Myocyte (in vitro differentiated cells): ENCODE measurements at regions not wholly inside any gene's neighbourhood (a gene's known extent, or its start where the extent isn't known, plus 50 kb on each side); places are given as distances from the start of the nearest gene placed in this dataset.
"Not testable (repeated sequence)": the region's sequence is repeated elsewhere in the genome, so short reads cannot be mapped to it uniquely, and the experiment has no call there.

Experiments
- DNase-seq: peaks from one replicate; pipeline ENCODE4 v3.0.0-alpha.2; 2012; ENCODE audit warnings: low read depth

- peak; percentile 87 for DNase-seq
Observed at GRCh38 chr7:25069900-25070443, 55.1 kb downstream of the CYCS start.

- DNase-seq: no peak
Observed at GRCh38 chr7:25068502-25069213, 56.4 kb downstream of the CYCS start.

- no peak for DNase-seq
Observed at GRCh38 chr7:25067726-25068501, 57.1 kb downstream of the CYCS start.

- no peak for DNase-seq
Observed at GRCh38 chr7:25066253-25066652, 58.8 kb downstream of the CYCS start.

GRCh38 chr7:25062380-25062779 lies 62.7 kb downstream of the CYCS start:
- DNase-seq: no peak

- no peak for DNase-seq
Observed at GRCh38 chr7:25060487-25061055, 64.5 kb downstream of the CYCS start.

- DNase-seq: no peak
Observed at GRCh38 chr7:25059576-25059975, 65.5 kb downstream of the CYCS start.

- DNase-seq: no peak
Observed at GRCh38 chr7:25056368-25056767, 68.7 kb downstream of the CYCS start.

- DNase-seq: no peak
Observed at GRCh38 chr7:25055520-25056220, 69.4 kb downstream of the CYCS start.

GRCh38 chr7:25054819-25055519 lies 70.1 kb downstream of the CYCS start:
- DNase-seq: no peak

GRCh38 chr7:25050223-25050622 lies 70.2 kb upstream of the OSBPL3 start:
- DNase-seq: no peak

- no peak for DNase-seq
Observed at GRCh38 chr7:25048444-25048834, 68.5 kb upstream of the OSBPL3 start.

- DNase-seq: not testable (repeated sequence)
Observed at GRCh38 chr7:25047571-25048443, 67.8 kb upstream of the OSBPL3 start.

- DNase-seq: no peak
Observed at GRCh38 chr7:25037325-25037724, 57.3 kb upstream of the OSBPL3 start.

GRCh38 chr7:25035274-25035673 lies 55.3 kb upstream of the OSBPL3 start:
- no peak for DNase-seq

GRCh38 chr7:25034136-25034535 lies 54.2 kb upstream of the OSBPL3 start:
- no peak for DNase-seq

- peak; percentile 44 for DNase-seq
Observed at GRCh38 chr7:25032774-25033743, 53.1 kb upstream of the OSBPL3 start.

GRCh38 chr7:25031432-25031831 lies 51.5 kb upstream of the OSBPL3 start:
- DNase-seq: peak; percentile 98

- no peak for DNase-seq
Observed at GRCh38 chr7:25031007-25031406, 51.0 kb upstream of the OSBPL3 start.
